Retinal pigment epithelial cell (primary cell): ENCODE measurements at regions not wholly inside any gene's neighbourhood (a gene's known extent, or its start where the extent isn't known, plus 50 kb on each side); places are given as distances from the start of the nearest gene placed in this dataset.

Experiments used
- DNase-seq: peaks from one replicate; pipeline ENCODE4 v3.0.0-alpha.2; 2010; ENCODE audit warnings: low read depth
- H3K4me3 ChIP-seq: 2 replicates; pipeline ENCODE4 v1.5.1; 2011; ENCODE audit warnings: mild to moderate bottlenecking, low read length, control low read depth, moderate library complexity
- TF ChIP-seq, protein P1 (sequence below): conservative IDR thresholded peaks from 2 replicates; pipeline ENCODE4 v1.5.1; 2011; ENCODE audit warnings: low read depth, low read length, control low read depth, inconsistent platforms

DNA sequence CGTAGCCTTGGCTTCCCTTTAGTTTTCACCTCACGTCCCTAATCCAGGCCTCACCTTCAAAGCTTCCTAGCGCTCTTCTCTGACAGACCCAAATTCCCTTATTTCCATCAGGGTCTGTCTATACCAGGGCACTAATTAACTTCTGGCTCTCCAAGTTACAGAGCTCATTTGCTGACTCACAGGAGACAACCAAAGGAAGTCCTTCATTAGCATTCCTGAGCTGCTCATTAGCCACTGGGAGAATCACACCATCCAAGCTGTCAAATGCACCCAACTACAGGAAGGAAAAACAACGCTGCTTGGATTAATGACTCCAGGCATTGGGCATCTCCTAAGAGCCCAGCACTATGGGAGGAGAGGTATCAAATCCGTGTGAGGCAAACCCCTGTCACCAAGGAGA is 109.8 kb upstream of the ALK start:
- H3K4me3 ChIP-seq, result no peak overlapping the region
- DNase-seq, result no peak

DNA sequence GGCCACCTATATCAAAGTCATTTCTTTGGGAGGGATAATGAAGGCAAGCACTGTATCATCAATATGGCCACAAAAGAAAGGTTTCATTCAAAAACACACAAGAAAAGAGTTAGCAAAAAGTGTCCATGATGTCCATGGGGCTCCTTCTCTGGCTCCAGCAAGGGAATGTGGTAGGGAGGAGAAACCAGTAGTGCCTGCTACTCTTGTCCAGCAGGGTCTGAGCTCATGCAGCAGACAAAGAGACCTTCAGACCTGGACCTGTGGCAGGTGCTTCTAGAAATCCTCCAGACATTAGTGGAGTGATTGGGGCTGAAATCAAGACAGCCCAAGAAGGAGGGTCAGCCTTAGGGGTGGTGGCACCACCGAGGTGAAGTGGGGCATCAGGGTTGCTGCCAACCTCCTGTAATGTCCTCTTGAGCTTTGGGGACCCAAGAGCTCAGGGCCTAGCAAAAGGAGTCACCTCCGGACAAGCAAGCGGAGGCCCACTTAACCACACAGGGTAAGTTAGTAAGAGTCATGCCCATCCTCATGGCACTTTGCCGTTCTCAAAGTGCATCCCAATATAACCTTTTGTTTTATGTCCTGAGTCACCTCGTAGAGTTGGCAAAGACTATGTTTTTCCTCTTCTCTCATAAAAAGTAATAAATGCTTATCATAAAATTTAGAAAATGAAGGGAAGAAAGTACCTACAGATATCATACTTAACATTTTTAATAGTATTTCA is 112.6 kb upstream of the YPEL5 start:
- no peak overlapping the region for H3K4me3 ChIP-seq
- TF ChIP-seq, protein P1, sequence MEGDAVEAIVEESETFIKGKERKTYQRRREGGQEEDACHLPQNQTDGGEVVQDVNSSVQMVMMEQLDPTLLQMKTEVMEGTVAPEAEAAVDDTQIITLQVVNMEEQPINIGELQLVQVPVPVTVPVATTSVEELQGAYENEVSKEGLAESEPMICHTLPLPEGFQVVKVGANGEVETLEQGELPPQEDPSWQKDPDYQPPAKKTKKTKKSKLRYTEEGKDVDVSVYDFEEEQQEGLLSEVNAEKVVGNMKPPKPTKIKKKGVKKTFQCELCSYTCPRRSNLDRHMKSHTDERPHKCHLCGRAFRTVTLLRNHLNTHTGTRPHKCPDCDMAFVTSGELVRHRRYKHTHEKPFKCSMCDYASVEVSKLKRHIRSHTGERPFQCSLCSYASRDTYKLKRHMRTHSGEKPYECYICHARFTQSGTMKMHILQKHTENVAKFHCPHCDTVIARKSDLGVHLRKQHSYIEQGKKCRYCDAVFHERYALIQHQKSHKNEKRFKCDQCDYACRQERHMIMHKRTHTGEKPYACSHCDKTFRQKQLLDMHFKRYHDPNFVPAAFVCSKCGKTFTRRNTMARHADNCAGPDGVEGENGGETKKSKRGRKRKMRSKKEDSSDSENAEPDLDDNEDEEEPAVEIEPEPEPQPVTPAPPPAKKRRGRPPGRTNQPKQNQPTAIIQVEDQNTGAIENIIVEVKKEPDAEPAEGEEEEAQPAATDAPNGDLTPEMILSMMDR, result no peak
- DNase-seq, result no peak

More for the DNA sequence above, 109.8 kb upstream of the ALK start:
- TF ChIP-seq, protein P1, result no peak

DNA sequence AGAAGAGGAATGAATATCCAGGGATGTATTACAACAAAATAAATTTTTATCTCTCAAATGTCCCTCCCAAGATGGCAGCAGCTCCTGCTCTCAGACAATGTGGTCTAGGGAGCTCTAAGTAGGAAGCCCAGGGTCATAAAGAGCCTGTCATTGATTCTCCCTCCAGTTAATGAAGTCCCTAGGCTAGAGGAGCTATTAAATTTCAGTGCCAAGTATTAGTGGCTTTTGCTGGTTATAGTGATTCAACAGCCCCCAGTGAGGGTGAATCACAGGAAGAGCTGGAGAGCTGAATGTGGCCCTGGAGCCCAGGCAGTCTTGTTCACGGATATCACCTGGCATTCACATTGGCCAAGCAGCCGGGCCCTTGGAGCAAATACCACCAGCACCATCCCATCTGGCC is 109.8 kb upstream of the YPEL5 start:
- no peak for DNase-seq
- TF ChIP-seq, protein P1, result no peak
- H3K4me3 ChIP-seq, result no peak overlapping the region

DNA sequence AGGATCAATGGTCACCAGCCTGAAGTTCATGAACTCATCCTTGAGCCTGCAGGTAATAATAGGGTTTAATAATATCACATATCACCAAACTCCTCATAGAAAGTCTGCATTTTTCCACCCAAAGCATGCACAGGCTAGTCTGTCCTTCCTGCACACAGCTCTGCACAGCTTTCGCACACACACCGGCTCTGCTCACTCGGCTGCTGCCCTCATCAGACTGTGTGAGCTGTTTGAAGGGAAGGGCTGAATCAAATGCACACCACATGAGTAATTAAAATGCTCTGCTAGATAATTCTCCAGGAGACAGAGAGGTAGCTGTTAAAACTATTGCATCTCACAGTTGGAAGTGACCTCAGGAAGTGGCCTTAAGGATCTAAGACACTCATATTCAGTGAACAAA is 108.4 kb upstream of the YPEL5 start:
- DNase-seq, result no peak
- TF ChIP-seq, protein P1, result no peak

DNA sequence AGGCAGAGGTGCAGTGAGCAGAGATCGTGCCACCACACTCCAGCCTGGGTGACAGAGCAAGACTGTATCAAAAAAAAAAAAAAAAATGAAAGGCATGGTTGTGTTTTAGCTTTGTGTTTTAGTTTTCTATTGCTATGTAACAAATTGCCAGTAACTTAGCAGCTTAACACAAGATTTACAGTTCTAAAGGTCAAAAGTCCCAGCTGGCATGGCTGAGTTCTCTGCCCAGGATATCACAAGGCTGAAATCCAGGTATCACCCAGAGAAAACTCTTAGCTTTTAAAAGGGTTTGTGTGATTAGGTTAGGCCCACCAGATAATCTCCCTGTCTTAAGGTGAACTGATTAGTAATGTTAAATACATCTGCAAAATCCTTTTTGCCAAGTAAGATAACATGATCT is 107.7 kb upstream of the YPEL5 start:
- TF ChIP-seq, protein P1, result no peak
- DNase-seq, result no peak
- no peak overlapping the region for H3K4me3 ChIP-seq

More for the DNA sequence above, 108.4 kb upstream of the YPEL5 start:
- no peak overlapping the region for H3K4me3 ChIP-seq

DNA sequence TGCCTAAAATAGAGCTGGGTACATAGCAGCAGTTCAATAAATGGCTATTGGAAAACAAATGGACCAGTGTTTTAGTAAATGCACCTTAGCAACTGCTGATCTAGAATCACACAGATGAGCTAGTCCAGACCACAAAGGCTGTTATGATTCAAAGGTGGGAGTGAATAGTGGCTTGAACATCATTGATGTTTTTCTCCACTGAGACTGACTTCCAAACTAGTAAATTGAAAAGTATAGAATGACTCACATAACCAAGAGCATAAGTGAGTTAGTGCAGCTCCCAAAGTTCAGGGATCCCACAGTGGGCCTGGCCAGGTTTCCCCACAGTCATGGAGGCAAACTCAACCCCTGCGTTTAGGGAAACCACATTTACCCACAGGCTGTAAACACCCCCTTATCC is 106.7 kb upstream of the YPEL5 start:
- DNase-seq, result no peak
- TF ChIP-seq, protein P1, result no peak
- H3K4me3 ChIP-seq, result no peak overlapping the region

DNA sequence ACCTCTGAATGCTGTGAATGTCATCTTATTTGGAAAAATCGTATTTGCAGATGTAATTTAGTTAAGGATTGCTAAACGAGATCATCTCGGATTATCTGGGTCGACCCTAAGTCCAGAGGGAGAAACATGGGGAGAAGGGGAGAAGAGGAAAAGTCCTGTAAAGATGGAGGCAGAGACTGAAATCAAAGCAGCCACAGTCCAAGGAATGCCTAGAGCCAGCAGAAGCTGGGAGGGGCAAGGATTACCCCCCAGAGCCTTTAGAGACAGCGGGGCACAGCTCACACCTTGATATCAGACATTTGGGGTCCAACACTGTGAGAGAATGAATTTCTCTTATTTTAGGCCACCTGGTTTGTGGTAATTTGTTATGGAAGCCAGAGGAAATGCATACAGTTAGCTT is 104.9 kb upstream of the YPEL5 start:
- TF ChIP-seq, protein P1, result no peak
- no peak for DNase-seq
- H3K4me3 ChIP-seq, result no peak overlapping the region
